ENCODE measurements at regions not wholly inside any gene's neighbourhood (a gene's known extent, or its start where the extent isn't known, plus 50 kb on each side); places are given as distances from the start of the nearest gene placed in this dataset.
"Not testable (repeated sequence)": the region's sequence is repeated elsewhere in the genome, so short reads cannot be mapped to it uniquely, and the experiment has no call there.

GRCh38 chr13:99768986-99769385 is 202.6 kb downstream of the ZIC5 start:
- no peak for DNase-seq (ENCODE audit: low spot score)

DNA sequence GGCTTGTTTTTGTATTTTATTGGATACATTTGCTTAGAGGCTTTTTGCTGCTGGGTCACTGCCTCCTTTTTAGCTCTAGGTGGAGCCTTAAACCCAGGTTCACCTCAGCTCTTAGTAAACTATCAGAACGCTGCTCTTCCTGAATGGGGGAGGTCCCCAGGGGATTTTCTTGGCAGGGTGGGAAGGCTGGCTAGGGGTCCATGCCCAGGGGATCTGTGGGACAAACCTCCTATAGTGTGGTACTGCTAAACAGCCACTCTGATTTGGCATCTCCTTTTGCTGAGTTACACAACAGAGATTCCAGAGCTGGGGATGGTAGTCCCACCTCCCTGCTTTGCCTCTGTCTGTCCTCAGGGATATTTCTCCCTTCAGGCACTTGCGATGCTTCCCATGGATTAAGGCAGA is 204.9 kb downstream of the ZIC5 start:
- DNase-seq (ENCODE audit: low spot score), result no peak

DNA sequence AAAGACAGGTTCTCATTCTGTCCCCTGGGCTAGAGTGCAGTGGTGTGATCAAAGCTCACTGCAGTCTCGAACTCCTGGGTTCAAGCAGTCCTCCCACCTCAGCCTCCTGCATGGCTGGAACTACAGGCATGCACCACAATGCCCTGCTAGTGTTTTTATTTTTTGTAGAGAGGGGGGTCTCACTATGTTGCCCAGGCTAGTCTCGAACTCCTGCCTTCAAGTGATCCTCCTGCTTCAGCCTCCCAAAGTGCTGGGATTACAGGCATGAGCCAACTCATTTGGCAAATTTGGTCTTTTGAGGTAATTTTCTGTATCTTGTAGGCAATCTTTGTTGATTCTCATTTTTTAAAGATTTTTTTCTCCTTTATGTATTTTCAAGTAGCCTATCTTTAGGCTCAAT is 205.7 kb downstream of the ZIC5 start:
- DNase-seq (ENCODE audit: low spot score), result no peak

GRCh38 chr13:99760456-99760855 is 211.1 kb downstream of the ZIC5 start:
- DNase-seq (ENCODE audit: low spot score), result no peak

DNA sequence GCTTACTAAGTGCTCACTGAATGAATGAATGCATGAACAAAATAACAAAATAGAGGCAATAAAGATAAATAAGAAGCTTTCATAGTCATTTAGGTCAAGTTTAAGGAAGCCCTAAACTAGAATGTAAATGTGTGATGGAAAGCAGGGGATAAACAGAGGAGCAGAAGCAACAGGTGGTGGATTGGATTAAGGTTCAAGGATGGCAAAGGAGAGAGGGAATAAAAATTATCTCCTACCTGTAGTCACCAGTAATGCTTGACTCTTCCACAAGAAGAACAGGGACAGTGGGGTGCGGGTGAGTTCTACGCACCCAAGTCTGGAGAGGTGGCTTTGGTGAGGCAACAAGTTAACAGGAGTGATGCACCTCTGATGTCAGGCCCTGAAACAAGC is 212.4 kb downstream of the ZIC5 start:
- DNase-seq (ENCODE audit: low spot score), result no peak

GRCh38 chr13:99758460-99759162 is 213.0 kb downstream of the ZIC5 start:
- DNase-seq (ENCODE audit: low spot score), result no peak

DNA sequence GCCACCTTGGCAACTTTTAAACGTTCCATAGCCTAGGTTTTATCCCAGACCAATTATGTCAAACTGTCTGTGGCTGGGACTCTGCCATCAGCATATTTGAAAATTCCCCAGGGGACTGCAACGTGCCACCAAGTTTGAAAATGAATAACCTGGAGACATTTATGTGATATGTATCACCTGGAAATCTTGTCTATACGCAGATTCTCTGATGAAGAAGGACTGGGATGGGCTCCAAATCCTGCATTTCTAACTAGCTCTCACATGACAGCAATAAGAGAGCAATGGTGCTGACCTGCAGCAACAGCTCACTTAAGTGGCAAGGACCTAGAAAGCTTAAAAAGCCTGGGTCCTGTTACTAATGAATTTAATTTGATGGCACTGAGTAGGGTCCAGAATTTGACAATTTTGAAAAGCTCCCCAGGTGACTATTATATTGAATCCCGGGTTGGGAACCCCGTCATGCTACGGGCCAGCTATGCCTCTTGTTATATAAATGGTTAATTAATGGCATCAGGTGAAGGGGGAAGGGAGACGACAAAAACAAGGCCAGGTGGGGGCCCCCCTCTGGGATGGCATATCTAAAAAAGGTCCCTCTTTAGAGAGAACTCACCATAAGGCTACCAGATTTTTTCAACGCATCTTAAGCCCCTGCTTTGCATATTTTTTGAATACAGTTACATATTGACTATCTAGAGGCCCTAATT is 213.7 kb downstream of the ZIC5 start:
- no peak for DNase-seq (ENCODE audit: low spot score)

GRCh38 chr13:99756281-99756680 is 215.3 kb downstream of the ZIC5 start:
- DNase-seq (ENCODE audit: low spot score), result no peak

- DNase-seq (ENCODE audit: low spot score), result not testable (repeated sequence)
These were observed 216.8 kb downstream of the ZIC5 start for GRCh38 chr13:99754750-99755149.

DNA sequence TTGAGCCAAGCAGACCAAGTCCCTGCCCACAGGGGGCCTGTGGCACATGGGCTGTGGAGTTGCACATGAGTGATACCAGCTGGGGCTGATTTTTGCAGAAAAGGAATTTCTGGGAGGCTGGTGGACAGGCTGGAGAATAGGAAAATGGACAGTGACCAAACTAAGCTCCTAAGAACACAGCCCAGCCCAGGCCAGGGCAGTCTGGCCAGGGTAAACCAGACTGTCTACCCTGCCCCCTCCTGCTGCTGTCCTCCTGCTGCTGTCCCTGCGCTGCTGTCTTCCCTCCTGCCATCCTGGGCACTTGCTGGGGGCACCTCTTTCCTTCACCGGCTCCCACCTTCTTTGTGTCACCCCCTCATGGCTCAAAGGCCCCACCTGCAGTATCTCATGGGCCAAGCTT is 219.2 kb downstream of the ZIC5 start:
- DNase-seq (ENCODE audit: low spot score), result no peak

- no peak for DNase-seq (ENCODE audit: low spot score)
These were observed 219.9 kb downstream of the ZIC5 start for GRCh38 chr13:99751517-99752199.

- DNase-seq (ENCODE audit: low spot score), result no peak
These were observed 220.6 kb downstream of the ZIC5 start for GRCh38 chr13:99750951-99751350.

DNA sequence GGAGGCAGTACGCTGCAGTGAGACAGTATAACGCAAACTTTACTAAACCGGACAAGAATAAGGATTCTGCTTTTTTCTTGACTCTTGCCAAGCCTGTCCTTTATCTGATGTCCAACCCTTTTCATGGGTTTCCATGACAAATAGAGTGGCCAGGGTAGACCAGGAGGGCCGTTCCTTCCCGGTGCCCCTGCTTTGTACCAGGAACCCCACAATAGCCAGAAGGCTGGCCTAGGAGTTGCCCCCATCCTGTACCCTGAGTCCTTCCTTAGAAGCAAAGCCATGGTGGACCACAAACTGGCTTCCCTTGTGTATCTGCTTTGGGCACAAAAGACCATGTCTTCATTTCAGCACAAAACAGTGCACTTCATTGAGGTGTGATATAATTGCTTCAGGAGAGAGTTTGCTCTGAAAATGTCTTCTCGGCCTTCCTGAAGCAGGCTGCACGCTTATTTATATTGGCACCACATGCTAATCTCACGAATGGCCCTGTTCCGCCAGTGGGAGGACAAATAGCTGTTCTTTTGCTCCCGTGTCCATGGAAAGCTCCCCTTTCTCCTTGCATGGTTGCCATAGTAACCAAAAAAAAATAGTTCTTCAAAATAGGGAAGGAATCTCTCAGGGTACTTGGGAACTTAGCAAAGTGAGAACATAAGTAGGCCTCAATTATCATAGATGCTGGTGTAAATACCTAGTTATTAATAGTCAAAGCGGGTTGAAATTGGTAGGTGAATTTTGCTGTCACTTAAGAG is 222.1 kb downstream of the ZIC5 start:
- no peak for DNase-seq (ENCODE audit: low spot score)

- no peak for DNase-seq (ENCODE audit: low spot score)
These were observed 224.2 kb downstream of the ZIC5 start for GRCh38 chr13:99747403-99747710.

DNA sequence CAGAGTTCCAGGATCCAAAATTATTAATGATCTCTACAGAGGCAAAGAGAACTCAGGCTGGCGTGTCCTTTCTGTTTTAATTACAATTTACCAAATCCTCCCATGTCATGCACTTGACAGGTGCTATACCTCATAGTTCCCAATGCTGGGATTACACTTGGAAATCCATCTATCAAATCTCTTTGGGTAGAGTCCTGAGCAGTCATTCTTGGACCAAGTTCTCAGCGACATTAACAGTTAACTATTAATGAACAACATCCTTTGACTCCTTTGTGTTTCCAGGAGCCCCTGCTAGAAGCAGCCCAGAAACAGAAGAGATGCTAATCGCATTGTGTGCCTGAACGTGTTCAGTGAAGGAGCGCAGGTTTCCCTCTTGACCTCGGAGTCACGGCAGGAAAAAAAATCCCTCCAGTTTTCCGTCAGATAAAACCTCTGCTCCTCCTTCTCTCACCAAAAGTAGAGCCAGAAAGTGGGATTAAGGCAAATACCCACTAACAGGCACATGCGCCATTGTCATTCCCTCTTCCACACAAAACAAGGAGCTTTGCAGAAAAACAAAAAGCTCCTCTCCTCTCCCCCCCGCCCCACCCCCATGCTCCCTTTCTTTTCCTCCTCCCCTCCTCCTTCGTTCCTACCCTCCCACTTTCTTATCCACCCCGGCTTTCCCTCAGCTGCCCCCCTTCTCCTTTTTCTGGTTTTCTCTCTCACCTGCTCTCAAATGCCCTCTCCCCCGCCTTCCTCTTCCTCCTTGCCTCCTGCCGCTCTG is 224.7 kb downstream of the ZIC5 start:
- peak; percentile 72 for DNase-seq (ENCODE audit: low spot score)

- DNase-seq (ENCODE audit: low spot score), result no peak
These were observed 228.5 kb downstream of the ZIC5 start for GRCh38 chr13:99743094-99743493.

- DNase-seq (ENCODE audit: low spot score), result no peak
These were observed 229.6 kb downstream of the ZIC5 start for GRCh38 chr13:99741960-99742359.

- no peak for DNase-seq (ENCODE audit: low spot score)
These were observed 231.2 kb downstream of the ZIC5 start for GRCh38 chr13:99740251-99740979.

GRCh38 chr13:99738626-99739025 is 232.9 kb downstream of the ZIC5 start:
- no peak for DNase-seq (ENCODE audit: low spot score)

GRCh38 chr13:99737481-99738245 is 233.9 kb downstream of the ZIC5 start:
- DNase-seq (ENCODE audit: low spot score), result no peak

All from ecto neural progenitor cell (in vitro differentiated cells).